Mammary epithelial cell (primary cell): ENCODE measurements at regions not wholly inside any gene's neighbourhood (a gene's known extent, or its start where the extent isn't known, plus 50 kb on each side); places are given as distances from the start of the nearest gene placed in this dataset.

Experiments
- CTCF ChIP-seq, 2 donors: IDR thresholded peaks in 1 of 2; conservative IDR thresholded peaks in 1 of 2; 2 replicates each; pipeline ENCODE4 v1.5.1; 2011 to 2012; ENCODE audit warnings: inconsistent platforms in 2 of 2, low read length in 2 of 2, mild to moderate bottlenecking in 2 of 2, control low read depth in 1 of 2, low read depth in 1 of 2; ENCODE audit not compliant: insufficient read depth in 1 of 2; ENCODE audit errors: extremely low read depth in 1 of 2
- EZH2 ChIP-seq: IDR thresholded peaks from 2 replicates; pipeline ENCODE4 v1.6.1; 2012; ENCODE audit warnings: low read length, inconsistent platforms, borderline replicate concordance

DNA sequence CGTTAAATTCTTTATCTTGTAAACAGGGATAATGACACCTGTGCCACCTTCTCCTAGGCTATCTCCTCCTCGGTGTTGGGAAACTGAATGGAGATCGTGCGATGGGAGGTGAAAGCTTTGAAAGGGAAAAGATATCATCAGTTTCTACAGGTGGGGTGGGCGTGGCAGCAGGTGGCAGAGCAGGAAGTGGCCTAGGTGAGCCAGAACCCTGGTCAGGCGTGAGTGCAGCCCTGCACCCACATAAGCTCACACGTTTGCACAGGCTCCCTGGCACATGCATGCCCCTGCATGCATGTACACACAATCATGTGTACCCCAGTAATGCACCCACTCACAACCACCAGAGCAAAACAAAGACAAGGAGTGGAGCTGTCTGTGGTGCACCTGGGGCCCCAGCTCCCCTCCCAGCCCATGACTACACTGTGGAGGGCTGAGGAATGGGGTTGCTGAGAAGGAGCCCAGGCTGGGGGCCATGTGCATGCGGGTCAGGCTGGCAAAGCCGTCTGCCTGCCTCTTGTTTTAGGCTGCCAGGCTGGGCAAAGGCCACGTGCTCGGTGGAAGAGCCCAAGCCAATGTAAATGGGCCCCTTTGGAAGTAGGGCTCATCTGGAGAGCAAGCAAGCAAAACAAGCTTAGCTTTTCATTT is 61.5 kb downstream of the TFAP2C start:
- TF ChIP-seq CTCF (conservative IDR thresholded peaks at IDR 0.05 in 1 of 2, IDR thresholded peaks at IDR 0.05 in 1 of 2; ENCODE audit: extremely low read depth in 1 of 2, insufficient read depth in 1 of 2, low read depth in 1 of 2, low read length in 2 of 2) (no peak), EZH2 (no peak)
